Stimulated activated CD4-positive, alpha-beta T cell treated with anti-CD3 and anti-CD28 coated beads, Interleukin-12 subunit alpha, Interleukin-12 subunit beta, amount 100 ng/mL, for 4 hours (primary cell): ENCODE measurements at regions not wholly inside any gene's neighbourhood (a gene's known extent, or its start where the extent isn't known, plus 50 kb on each side); places are given as distances from the start of the nearest gene placed in this dataset.

ENCODE experiments used
- DNase-seq: peaks from one replicate; pipeline ENCODE4 v3.0.0-alpha.2; 2020

GRCh38 chr12:98317939-98318899 is 197.2 kb upstream of the TMPO start:
- no peak for DNase-seq

GRCh38 chr12:98319716-98320425 is 195.5 kb upstream of the TMPO start:
- DNase-seq, result no peak

DNA sequence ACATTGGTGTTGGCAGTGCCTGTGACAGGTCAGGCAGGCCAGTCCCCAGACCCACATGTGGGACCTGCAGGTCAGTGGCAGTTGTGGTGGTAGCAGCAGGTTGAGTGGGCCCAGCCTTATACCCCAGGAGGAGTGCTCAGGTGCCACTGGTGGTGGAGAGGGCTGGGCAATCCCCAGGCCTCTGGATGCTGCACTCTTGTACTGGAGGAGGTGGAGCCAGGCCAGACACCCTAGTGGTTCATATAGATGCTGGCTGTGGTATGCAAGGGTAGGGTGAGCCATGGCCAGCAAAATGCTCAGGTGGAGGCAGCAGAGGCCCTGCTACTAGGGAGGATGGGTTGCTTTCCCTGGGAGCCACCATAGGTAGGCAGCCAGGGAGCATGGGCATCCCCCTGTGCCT is 190.4 kb upstream of the TMPO start:
- no peak for DNase-seq

- DNase-seq, result no peak
Measured at GRCh38 chr12:98328467-98328866, 186.9 kb upstream of the TMPO start.

GRCh38 chr12:98329589-98329988 is 185.8 kb upstream of the TMPO start:
- DNase-seq, result no peak

GRCh38 chr12:98332642-98333041 is 182.7 kb upstream of the TMPO start:
- no peak for DNase-seq

DNA sequence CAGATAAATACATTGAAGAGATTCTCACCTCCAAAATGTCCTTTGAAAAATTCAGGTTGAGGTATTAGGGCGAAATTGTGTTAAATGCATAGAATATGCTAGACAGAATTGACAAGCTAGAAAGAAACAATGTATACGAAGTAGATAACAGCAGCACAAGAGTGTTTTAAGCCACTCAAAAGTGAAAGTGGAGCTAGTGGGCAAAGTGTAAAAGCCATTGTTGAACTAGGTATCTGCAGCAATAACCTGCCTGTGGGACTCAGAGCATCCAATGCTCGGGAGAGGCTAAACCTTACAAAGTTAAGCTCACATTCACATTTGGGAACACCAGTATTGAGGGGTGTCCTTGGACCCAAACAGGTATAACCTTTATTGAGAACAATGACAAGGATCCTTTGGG is 180.6 kb upstream of the TMPO start:
- no peak for DNase-seq

- no peak for DNase-seq
Measured at GRCh38 chr12:98341026-98341425, 174.4 kb upstream of the TMPO start.

- DNase-seq, result no peak
Measured at GRCh38 chr12:98341732-98342131, 173.7 kb upstream of the TMPO start.

DNA sequence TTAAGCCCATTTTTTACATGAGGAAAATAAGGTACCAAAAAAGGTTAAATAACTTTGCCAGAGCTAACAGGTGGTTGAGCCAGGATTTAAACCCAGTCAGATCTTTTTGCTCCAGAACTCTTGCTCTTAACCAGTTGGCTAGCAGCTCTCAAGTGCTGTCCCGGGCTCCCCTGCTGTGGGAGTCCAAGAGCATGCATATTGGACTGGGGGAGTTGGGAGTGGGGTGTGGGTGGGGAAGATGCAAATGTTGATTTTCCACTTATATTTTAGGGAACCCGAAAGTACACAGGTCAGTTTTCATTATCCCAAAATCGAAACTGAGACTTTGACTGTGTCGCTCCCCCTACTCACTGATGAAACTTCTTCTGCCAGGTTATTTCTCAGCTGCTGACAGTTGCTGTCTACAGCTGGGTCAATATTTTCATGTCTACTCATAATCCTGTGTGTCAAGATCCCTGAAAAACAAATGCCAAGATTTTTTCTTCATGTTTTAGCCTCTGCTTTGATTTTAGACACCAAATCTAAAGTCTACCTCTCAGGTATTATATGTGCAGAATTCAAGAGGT is 172.3 kb upstream of the TMPO start:
- DNase-seq, result no peak

- DNase-seq, result no peak
Measured at GRCh38 chr12:98344046-98344930, 171.1 kb upstream of the TMPO start.

DNA sequence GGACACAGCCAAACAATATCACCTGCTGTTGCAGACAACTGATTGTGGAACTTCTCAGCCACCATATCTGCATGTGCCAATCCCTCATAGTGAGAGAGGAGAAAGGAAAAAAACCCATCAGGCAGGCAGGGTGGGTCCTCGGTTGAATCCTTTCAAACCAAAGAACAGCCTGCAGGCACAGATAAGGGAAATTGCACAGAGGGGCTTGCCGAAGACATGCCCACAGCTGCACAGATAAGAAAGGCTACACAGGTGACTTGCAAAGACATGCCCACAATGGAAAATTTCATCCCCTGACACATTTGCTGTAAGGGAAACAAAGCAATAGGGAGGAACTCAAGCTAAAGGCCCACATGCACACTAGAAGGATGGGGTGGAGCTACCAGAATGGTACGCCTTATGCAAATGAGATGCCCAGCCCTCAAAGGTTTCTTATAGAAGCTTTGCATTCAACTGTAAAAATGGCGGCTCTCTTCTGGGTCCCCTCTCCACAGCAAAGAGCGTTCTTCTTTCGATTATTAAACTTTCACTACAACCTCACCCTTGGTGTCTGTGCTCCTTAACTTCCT is 170.0 kb upstream of the TMPO start:
- no peak for DNase-seq

DNA sequence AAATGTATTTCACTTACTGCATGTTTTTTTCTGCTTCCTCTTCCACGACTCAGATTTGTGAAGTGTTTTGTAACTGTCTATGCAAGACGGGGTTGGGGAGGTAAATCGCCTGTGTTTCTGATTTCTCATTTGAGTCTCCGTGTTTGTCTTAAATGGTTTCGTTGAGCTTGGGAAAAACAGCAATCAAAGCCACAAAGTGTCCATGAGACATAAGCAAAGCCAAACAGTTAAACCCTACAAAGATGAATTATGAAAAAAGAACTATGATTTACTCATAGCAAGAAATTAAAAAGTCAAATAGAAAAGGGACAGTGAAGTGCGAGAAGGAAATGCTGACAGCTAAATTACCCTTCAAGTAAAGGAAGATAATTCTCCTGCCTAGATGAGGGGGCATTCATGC is 164.3 kb upstream of the TMPO start:
- DNase-seq, result no peak

DNA sequence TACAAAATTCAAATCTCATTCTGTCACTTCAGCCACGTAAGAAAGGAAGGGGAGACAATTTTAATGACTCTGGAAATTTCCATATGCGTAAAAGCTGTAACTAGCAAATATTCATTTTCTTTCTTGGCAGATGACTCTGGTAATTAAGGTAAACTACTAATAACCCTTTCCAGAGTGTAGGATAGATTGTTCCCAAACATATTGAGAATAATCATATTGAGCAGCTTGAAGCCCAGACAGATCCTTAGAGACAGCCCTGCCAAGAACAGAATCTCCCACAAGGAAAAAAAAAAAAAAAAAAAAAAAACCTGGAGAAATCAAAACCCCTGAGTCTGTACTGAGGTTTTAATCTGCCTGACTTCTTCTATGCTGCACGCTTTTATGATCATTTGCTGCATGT is 163.6 kb upstream of the TMPO start:
- no peak for DNase-seq

GRCh38 chr12:98352218-98352811 is 163.1 kb upstream of the TMPO start:
- DNase-seq, result no peak

GRCh38 chr12:98352835-98353234 is 162.6 kb upstream of the TMPO start:
- no peak for DNase-seq

GRCh38 chr12:98354520-98355035 is 160.8 kb upstream of the TMPO start:
- DNase-seq, result no peak

DNA sequence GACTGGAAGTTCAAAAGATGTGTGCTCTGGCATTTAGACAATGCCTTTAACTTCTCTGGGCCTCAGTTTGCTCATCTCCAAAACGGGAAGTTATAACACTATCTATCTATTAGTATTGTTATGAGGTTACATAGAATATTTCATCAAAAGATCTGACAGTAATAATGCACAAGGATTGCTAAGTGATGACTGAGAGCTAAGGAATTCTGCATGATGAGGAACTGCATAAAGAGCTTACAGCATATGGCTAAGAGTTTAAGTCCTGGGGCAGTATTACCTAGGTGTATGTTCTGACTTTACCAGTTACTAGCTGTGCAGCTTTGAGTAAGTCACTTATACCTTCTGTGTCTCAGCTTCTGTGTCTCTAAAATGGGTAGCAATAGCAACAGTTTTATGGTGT is 160.1 kb upstream of the TMPO start:
- no peak for DNase-seq

DNA sequence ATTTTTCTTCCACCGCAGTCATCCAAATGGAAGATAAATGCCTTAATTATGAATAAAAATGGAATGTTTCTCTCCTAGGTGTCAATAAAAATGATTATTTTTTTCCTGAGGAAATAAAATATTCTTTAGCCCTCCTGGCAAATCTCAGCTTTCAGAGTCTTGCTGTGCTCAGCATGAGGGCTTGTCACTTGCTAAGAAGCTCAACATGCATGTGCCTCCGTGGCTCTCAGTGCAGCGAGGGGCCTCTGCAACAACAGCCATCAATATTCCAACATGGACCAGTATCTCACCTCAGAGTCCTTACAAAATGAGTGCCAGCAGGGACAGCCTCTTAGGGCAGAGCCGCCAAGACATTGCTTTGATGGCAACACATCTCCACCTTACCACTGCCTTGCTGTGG is 159.5 kb upstream of the TMPO start:
- no peak for DNase-seq

DNA sequence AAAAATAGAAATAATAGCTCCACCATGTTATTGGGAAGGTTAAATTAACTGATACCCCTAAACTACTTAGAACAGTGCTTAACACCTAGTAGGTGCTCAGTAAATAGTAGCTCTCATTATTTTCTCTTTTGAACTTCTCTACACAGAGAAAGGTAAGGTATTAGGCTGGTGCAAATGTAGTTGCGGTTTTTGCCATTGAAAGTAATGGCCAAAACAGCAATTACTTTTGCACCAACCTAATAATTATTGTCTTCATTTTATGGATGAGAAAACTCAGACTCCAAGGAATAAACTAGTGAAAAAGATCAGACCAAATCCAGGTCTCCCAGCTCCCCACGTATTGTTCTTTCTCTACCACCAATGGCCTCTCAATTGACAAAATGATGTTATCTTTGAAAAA is 157.2 kb upstream of the TMPO start:
- DNase-seq, result no peak

DNA sequence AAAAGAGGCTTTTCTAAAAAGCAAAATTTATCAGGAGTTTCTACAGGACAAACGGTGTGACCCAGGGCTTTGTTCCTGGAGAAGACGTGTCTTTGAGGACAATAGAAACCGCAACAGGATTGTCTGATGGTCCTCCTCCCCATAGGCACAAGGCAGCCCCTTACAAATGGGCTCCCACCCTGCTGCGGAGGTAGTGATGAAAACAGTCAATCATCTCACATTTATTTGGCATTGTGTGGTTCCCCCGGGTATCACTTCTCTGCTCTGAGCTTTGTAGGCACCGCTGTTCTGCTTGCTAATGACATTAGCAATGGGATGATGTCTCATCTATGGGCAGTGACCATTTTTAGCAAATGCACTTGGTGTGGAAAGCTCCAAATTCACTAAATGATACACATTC is 155.5 kb upstream of the TMPO start:
- no peak for DNase-seq

DNA sequence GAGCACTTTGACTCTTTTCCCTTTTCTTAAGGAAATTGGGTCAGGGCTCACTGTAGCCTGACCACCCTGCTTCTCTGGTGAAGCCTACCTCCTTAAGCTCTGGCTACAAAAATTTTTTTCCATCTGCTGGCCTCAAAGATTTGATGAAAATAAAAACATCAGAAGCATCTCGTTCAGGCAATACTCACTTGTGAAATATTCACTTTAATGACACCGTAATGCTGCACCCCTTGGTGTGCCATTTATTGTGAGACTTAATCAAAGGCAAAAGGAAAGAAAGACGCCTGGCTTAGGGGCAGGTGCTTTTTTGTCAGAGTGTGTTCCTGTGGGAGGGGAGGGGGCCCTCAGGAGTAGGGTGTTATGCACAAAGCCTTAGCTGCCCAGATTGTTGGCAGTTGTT is 155.0 kb upstream of the TMPO start:
- DNase-seq, result no peak
